ENCODE measurements at regions not wholly inside any gene's neighbourhood (a gene's known extent, or its start where the extent isn't known, plus 50 kb on each side); places are given as distances from the start of the nearest gene placed in this dataset.

- no peak for TF ChIP-seq KDM2A (CRISPR knock-in tag; IDR thresholded peaks at IDR 0.05; ENCODE audit: borderline replicate concordance, low read depth)
- TF ChIP-seq FOSL1 (CRISPR knock-in tag; IDR thresholded peaks at IDR 0.05; ENCODE audit: borderline replicate concordance) = no peak
- no peak for TF ChIP-seq MNT (IDR thresholded peaks at IDR 0.05)
- no peak for TF ChIP-seq HMGXB4 (CRISPR knock-in tag; IDR thresholded peaks at IDR 0.05; ENCODE audit: borderline replicate concordance in 1 of 2, low read depth in 1 of 2)
- no peak for TF ChIP-seq EP300 (IDR thresholded peaks at IDR 0.05; ENCODE audit: low read depth in 2 of 2, low read length in 2 of 2)
- TF ChIP-seq EP300 (CRISPR knock-in tag; IDR thresholded peaks at IDR 0.05; ENCODE audit: borderline replicate concordance) = no peak
- no peak for TF ChIP-seq ZBTB21 (CRISPR knock-in tag; IDR thresholded peaks at IDR 0.05)
- no peak for TF ChIP-seq RAD21 (CRISPR knock-in tag; IDR thresholded peaks at IDR 0.05)
Observed at GRCh38 chr9:25517701-25518100, 160.5 kb downstream of the TUSC1 start.

Data from HepG2 (cell line).